ENCODE measurements at regions not wholly inside any gene's neighbourhood (a gene's known extent, or its start where the extent isn't known, plus 50 kb on each side); places are given as distances from the start of the nearest gene placed in this dataset.

GRCh38 chr9:118786877-118787276 is 582.4 kb downstream of the BRINP1 start:
- DNase-seq (ENCODE audit: insufficient read length, low spot score) (no peak), FAIRE-seq (no peak)

DNA sequence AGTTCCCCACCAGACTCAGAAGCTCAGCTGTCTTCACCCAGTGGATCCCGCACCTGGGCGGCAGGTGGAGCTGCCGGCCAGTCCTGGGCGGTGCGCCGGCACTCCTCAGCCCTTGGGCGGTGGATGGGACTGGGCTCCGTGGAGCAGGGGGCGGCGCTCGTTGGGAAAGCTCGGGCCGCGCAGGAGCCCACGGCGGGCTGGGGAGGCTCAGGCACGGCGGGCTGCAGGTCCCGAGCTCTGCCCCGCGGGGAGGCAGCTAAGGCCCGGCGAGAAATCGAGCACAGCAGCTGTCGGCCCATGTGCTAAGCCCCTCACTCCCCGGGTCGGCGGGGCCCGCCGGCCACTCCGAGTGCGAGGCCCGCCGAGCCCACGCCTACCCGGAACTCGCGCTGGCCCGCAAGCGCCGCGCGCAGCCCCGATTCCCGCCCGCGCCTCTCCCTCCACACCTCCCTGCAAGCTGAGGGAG is 560.0 kb downstream of the BRINP1 start:
- FAIRE-seq, result no peak
- DNase-seq (ENCODE audit: insufficient read length, low spot score), result no peak

- DNase-seq (ENCODE audit: insufficient read length, low spot score) (no peak), FAIRE-seq (no peak)
These were observed 539.9 kb downstream of the BRINP1 start for GRCh38 chr9:118829334-118829733.

GRCh38 chr9:118832371-118832770 is 536.9 kb downstream of the BRINP1 start:
- FAIRE-seq, result no peak
- DNase-seq (ENCODE audit: insufficient read length, low spot score), result no peak

DNA sequence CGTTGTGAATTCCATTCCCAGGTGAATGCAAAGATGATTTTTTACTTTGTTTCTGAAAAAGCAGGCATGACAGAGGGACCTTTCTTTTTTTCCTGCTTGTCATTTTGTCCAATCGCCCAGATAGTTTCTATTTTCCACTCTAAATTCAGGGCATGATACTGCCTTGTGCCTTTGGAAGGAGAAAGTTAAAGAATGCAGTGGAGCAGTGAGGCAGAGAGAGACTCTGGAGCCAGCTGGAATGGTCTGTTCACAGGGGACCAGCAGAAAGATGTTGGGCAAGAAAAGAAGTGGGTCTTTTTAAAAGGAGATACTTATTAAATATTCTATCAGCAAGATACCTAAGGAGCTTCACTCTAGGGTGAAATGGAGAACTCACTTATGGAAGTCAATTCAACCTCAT is 532.3 kb downstream of the BRINP1 start:
- DNase-seq (ENCODE audit: insufficient read length, low spot score) (no peak), FAIRE-seq (no peak)

- no peak for FAIRE-seq
These were observed 497.7 kb downstream of the BRINP1 start for GRCh38 chr9:118871531-118871930.

GRCh38 chr9:118882684-118883083 is 486.6 kb downstream of the BRINP1 start:
- DNase-seq (ENCODE audit: insufficient read length, low spot score) (no peak), FAIRE-seq (no peak)

More at GRCh38 chr9:118871531-118871930, 497.7 kb downstream of the BRINP1 start:
- DNase-seq (ENCODE audit: insufficient read length, low spot score), result no peak

GRCh38 chr9:118883411-118883810 is 485.8 kb downstream of the BRINP1 start:
- DNase-seq (ENCODE audit: insufficient read length, low spot score), result no peak
- FAIRE-seq, result no peak

DNA sequence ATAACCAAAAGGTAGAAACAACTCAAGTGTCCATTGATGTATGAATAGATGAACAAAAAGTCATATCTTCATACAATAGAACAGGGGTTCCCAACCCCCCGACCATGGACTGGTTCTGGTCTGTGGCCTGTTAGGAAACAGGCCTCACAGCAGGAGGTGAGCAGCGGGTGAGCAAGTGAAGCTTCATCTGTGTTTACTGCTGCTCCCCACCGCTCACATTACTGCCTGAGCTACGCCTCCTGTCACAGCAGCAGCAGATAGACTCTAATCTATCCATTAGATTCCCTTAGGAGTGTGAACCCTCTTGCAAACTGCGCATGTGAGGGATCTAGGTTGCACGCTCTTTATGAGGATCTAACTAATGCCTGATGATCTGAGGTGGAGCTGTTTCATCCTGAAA is 478.0 kb downstream of the BRINP1 start:
- no peak for FAIRE-seq

DNA sequence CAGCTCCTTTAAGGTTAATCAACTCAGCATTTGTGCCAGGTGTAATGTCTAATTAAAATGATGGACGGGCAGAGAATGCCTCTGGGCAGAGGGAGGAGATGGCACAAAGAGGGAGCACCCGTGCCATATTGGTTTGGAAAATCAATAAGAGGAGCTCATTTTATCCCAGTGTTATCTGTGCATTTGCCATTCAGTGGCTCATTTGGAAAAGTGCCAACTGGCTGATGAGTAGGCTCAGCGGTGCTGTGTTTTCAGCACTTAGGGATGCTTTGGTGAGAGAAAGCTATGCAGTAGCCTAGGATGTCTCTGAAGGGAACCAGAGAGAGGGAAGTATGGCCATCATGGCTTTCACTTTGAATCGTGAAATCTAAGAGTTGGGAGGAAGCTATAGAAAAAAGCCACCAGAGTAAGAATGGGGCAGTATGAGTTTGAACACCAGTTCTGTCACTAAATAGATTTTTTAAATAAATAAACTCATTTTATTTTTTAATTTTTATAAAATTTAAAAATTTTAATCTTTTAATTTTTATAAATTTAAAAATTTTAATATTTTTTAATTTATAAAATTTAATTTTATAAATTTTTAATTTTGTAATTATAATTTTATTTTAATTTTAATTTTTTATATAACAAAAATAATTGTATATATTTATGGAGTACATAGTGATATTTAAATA is 472.8 kb downstream of the BRINP1 start:
- FAIRE-seq, result no peak

More for the DNA sequence above, 478.0 kb downstream of the BRINP1 start:
- no peak for DNase-seq (ENCODE audit: insufficient read length, low spot score)

GRCh38 chr9:118918180-118918579 is 451.1 kb downstream of the BRINP1 start:
- FAIRE-seq (no peak), DNase-seq (ENCODE audit: insufficient read length, low spot score) (no peak)

More for the DNA sequence above, 472.8 kb downstream of the BRINP1 start:
- DNase-seq (ENCODE audit: insufficient read length, low spot score), result no peak

- no peak for DNase-seq (ENCODE audit: insufficient read length, low spot score)
- FAIRE-seq, result no peak
These were observed 440.5 kb downstream of the BRINP1 start for GRCh38 chr9:118928722-118929121.

DNA sequence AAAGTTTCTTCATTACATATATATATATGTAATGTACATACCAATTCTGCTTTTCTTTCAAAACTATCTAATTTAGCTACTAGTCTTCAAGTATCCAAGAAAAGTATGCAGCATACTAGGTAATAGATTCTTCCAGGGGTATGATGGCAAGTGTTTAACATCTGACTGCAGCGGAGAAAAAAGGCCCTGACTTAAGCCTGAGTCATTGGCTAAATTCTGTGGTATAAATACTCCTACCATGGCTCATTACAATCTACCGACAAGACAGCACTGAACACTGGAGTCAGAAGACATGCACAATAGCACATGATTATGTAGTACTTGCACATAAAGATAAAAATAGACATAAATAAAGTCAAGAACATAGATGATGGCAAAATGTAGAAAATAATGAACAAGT is 439.9 kb downstream of the BRINP1 start:
- FAIRE-seq, result no peak
- DNase-seq (ENCODE audit: insufficient read length, low spot score), result no peak

DNA sequence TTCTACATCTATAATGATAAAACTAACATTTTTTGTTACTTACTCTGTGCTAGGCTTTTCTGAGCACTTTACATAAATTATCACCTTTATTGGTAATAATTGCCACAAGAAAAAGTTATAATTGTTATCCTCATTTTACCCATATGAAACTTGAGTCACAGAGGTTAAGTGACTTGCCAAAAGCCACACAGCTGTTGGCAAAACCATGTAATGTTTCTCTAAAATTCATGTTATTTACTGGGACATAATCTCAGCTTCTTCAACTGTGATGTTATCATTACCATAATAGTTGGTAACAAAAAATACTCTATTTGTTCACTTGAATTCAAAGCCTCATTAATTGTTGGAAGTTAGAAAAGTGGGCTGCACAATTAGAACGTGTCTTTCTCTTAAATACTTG is 437.3 kb downstream of the BRINP1 start:
- DNase-seq (ENCODE audit: insufficient read length, low spot score), result no peak
- FAIRE-seq, result no peak

GRCh38 chr9:118938581-118938980 is 430.7 kb downstream of the BRINP1 start:
- DNase-seq (ENCODE audit: insufficient read length, low spot score), result no peak
- FAIRE-seq, result no peak

DNA sequence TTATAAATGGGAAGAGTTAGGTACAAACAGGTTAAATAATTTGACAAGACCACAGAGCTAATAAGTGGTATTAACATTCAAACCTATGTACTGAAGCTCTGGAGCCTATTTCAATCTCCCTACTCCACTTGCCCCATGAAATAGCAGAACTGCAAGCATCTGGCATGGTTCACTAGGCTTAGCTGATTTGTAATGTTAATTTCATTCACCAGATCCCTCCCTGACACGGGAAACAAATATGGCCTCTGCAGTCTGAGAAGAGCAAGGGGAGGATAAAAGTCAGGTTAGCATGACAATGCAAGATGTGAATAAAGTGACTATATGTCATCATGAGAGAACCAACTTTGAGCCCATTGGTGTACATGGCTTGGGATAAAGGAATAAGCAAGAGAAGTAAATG is 428.8 kb downstream of the BRINP1 start:
- FAIRE-seq (no peak), DNase-seq (ENCODE audit: insufficient read length, low spot score) (no peak)

- no peak for FAIRE-seq
- DNase-seq (ENCODE audit: insufficient read length, low spot score), result no peak
These were observed 422.6 kb downstream of the BRINP1 start for GRCh38 chr9:118946669-118947068.

- DNase-seq (ENCODE audit: insufficient read length, low spot score) (no peak), FAIRE-seq (no peak)
These were observed 414.4 kb downstream of the BRINP1 start for GRCh38 chr9:118954857-118955256.

- DNase-seq (ENCODE audit: insufficient read length, low spot score), result no peak
- no peak for FAIRE-seq
These were observed 411.6 kb downstream of the BRINP1 start for GRCh38 chr9:118957585-118957984.

DNA sequence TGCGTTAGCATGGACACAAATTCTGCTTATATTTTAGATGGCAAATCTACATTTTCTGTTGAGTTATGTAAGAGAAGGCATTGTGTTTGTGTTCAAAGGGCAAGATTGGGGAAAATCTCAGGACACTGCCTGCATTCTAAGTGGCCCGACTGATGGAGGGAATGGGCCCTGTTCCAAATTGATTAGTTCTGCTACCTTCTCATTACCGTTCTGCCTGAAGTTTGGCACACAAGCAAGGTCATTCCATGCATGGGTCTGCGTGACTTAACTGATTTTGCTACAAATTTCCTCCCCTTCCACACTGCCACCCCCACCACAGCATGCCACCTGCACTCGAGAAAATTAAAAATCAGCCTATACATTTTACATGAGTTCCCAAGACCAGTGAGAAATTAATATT is 409.9 kb downstream of the BRINP1 start:
- no peak for FAIRE-seq
- no peak for DNase-seq (ENCODE audit: insufficient read length, low spot score)

DNA sequence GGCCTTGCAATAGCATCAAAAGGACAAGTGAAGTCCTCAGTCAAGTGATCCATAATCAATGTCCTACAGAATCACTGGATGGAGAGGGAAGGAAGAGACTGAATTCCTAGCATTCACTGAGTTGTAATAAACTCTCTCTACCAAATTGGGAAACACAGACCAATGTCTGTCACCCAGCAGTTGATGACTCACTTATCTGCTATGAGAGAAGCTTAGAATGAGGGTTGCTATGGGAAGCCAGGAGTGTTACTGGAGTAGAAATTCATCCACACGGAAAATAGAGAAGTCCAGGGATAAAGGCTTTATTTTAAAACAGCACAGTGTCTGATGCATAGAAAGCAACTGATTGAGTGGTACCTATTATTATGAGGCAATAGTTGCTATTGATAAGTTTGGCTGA is 407.4 kb downstream of the BRINP1 start:
- FAIRE-seq (no peak), DNase-seq (ENCODE audit: insufficient read length, low spot score) (no peak)

- DNase-seq (ENCODE audit: insufficient read length, low spot score), result no peak
- no peak for FAIRE-seq
These were observed 406.8 kb downstream of the BRINP1 start for GRCh38 chr9:118962426-118962825.

DNA sequence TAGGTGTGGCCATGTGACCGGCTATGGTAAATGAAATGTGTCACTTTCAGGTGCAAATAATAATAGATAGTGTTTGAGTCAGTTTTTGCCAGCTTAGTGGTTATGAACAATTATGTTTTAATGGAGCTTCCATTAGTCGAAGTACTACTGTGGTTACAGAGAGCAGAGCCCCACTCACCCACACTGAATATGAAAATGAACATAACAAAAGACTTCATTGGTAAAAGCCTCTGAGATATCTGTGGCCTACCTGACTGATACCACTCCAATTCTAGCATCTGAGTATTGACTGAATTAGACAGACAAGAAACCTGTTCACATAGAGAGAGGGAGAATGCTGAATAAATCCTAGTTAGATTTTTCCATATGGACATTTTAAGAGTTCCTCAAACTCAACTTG is 405.6 kb downstream of the BRINP1 start:
- no peak for FAIRE-seq
- no peak for DNase-seq (ENCODE audit: insufficient read length, low spot score)
